ENCODE measurements at regions not wholly inside any gene's neighbourhood (a gene's known extent, or its start where the extent isn't known, plus 50 kb on each side); places are given as distances from the start of the nearest gene placed in this dataset.

DNA sequence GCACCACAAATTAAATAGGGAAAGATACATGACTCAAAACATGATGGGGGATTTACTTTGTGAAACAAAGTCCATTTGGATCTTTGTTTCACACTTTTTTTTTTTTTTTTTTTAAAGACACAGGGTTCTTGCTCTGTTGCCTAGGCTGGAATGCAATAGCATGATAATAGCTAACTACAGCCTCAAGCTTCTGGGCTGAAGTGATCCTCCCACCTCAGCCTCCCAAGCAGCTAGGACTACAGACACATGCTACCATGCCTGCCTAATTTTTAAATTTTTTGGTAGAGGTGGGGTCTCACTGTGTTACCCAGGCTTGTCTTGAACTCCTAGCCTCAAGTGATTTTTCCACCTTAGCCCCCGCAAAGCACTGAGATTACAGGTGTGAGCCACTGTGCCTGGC is 172.6 kb upstream of the KLF14 start:
- TF ChIP-seq FOXM1 (IDR thresholded peaks at IDR 0.05; ENCODE audit: borderline replicate concordance, low read depth) = no peak

DNA sequence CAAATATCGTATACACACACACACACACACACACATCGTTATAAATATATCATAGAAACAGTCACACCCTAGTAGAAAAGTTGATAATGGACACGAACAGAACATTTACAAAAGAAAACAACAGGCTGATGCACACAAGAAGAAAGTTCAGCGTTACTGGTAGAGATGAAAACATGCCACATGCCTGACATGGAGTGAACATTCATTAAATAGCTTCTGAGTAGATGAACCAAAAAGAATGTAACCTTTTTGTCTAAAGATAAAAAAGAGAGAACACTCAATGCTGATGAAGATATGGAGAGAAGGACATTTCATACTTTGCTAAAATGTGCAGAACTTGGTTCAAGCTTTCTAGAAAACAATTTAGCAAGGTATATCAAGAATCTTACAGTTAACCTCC is 173.4 kb upstream of the KLF14 start:
- TF ChIP-seq YY1 (IDR thresholded peaks at IDR 0.05; ENCODE audit: low read depth) (no peak), CREB1 (IDR thresholded peaks at IDR 0.05; ENCODE audit: low read depth) (no peak), FOXM1 (IDR thresholded peaks at IDR 0.05; ENCODE audit: borderline replicate concordance, low read depth) (no peak), EP300 (IDR thresholded peaks at IDR 0.05; ENCODE audit: borderline replicate concordance) (no peak), ZBTB7A (IDR thresholded peaks at IDR 0.05; ENCODE audit: low read depth) (no peak), EGR1 (IDR thresholded peaks at IDR 0.05) (no peak), NFIC (IDR thresholded peaks at IDR 0.05) (no peak), RAD21 (IDR thresholded peaks at IDR 0.05; ENCODE audit: low read depth) (no peak), CEBPB (IDR thresholded peaks at IDR 0.05) (no peak), TAF1 (IDR thresholded peaks at IDR 0.05; ENCODE audit: low read depth) (no peak), TEAD4 (IDR thresholded peaks at IDR 0.05) (no peak)
- TF ChIP-seq, protein P1, sequence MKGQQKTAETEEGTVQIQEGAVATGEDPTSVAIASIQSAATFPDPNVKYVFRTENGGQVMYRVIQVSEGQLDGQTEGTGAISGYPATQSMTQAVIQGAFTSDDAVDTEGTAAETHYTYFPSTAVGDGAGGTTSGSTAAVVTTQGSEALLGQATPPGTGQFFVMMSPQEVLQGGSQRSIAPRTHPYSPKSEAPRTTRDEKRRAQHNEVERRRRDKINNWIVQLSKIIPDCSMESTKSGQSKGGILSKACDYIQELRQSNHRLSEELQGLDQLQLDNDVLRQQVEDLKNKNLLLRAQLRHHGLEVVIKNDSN (IDR thresholded peaks at IDR 0.05) = no peak
- TF ChIP-seq, protein P2, sequence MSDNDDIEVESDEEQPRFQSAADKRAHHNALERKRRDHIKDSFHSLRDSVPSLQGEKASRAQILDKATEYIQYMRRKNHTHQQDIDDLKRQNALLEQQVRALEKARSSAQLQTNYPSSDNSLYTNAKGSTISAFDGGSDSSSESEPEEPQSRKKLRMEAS (IDR thresholded peaks at IDR 0.05) = no peak
- TF ChIP-seq, protein P3, sequence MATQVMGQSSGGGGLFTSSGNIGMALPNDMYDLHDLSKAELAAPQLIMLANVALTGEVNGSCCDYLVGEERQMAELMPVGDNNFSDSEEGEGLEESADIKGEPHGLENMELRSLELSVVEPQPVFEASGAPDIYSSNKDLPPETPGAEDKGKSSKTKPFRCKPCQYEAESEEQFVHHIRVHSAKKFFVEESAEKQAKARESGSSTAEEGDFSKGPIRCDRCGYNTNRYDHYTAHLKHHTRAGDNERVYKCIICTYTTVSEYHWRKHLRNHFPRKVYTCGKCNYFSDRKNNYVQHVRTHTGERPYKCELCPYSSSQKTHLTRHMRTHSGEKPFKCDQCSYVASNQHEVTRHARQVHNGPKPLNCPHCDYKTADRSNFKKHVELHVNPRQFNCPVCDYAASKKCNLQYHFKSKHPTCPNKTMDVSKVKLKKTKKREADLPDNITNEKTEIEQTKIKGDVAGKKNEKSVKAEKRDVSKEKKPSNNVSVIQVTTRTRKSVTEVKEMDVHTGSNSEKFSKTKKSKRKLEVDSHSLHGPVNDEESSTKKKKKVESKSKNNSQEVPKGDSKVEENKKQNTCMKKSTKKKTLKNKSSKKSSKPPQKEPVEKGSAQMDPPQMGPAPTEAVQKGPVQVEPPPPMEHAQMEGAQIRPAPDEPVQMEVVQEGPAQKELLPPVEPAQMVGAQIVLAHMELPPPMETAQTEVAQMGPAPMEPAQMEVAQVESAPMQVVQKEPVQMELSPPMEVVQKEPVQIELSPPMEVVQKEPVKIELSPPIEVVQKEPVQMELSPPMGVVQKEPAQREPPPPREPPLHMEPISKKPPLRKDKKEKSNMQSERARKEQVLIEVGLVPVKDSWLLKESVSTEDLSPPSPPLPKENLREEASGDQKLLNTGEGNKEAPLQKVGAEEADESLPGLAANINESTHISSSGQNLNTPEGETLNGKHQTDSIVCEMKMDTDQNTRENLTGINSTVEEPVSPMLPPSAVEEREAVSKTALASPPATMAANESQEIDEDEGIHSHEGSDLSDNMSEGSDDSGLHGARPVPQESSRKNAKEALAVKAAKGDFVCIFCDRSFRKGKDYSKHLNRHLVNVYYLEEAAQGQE (IDR thresholded peaks at IDR 0.05; ENCODE audit: low read depth) = no peak

DNA sequence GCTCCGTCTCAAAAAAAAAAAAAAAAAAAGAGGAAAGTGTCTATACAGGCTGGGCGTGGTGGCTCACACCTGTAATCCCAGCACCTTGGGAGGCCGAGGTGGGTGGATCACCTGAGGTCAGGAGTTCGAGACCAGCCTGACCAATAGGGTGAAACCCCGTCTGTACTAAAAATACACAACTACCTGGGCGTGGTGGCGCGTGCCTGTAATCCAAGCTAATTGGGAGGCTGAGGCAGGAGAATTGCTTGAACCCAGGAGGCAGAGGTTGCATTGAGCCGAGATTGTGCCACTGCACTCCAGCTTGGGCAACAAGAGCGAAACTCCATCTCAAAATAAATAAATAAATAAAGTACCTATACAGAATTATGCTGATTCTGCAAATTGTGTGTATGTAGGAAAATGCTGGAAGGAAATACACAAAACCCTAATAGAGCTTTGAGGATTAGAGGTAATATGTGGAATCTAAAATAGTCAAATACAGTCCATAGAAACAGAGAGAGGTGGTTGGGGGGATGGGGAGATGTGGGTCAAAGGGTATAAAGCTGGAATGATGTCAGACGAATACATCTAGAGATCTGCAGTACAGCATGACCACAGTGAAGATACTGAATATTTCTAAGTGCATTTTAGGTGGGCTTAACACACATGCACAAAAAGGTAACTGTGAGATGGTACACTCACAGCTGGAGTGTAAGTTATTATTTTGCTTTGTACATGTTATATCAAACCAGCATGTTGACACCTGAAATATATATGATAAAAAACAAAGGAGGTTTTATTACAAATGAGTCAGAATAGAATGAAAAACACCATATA is 174.5 kb upstream of the KLF14 start:
- TF ChIP-seq TCF12 (IDR thresholded peaks at IDR 0.05; ENCODE audit: low read depth) (no peak), NFIC (IDR thresholded peaks at IDR 0.05) (no peak), EP300 (IDR thresholded peaks at IDR 0.05; ENCODE audit: borderline replicate concordance) (no peak), ZBTB7A (IDR thresholded peaks at IDR 0.05; ENCODE audit: low read depth) (no peak), CREB1 (IDR thresholded peaks at IDR 0.05; ENCODE audit: low read depth) (no peak), TAF1 (IDR thresholded peaks at IDR 0.05; ENCODE audit: low read depth) (no peak), EGR1 (IDR thresholded peaks at IDR 0.05) (no peak), CEBPB (IDR thresholded peaks at IDR 0.05) (no peak), FOXM1 (IDR thresholded peaks at IDR 0.05; ENCODE audit: borderline replicate concordance, low read depth) (no peak), YY1 (IDR thresholded peaks at IDR 0.05; ENCODE audit: low read depth) (no peak), TEAD4 (IDR thresholded peaks at IDR 0.05) (no peak), RAD21 (IDR thresholded peaks at IDR 0.05; ENCODE audit: low read depth) (no peak)
- TF ChIP-seq, protein P3 (IDR thresholded peaks at IDR 0.05; ENCODE audit: low read depth) = no peak
- TF ChIP-seq, protein P2 (IDR thresholded peaks at IDR 0.05) = no peak
- TF ChIP-seq, protein P1 (IDR thresholded peaks at IDR 0.05) = no peak

DNA sequence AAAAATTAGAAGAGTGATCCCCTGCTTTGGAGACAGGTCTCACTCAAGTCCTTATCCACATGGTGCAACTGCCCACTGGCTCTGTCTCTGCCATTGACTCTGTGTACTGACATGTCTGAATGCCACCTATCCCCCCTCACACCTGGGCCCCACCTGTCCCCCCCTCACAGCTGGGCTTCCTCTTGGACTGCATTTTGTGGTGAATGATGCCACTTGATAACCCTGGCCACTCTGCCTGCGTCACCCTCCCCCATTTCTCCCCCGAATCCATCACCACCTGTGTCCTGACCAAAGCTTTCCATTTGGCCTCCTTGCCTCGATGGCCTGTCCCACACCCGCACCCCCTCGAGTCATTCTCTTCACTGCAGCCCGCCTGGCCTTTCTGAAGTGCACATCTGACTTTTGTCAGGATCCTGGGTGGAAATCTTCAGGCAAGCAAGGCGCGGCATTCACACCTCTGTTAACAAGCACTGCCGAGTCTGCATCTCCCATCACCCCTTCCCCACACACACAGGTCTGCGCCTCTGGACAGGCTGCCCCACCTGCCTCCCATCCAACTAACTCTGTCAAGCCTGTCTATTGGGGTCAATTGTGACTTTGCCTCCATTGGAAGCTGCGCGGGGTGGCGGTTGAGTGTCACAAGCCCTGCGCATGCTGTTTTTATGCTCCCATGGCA is 175.3 kb upstream of the KLF14 start:
- no peak for TF ChIP-seq EGR1 (IDR thresholded peaks at IDR 0.05)
- TF ChIP-seq YY1 (IDR thresholded peaks at IDR 0.05; ENCODE audit: low read depth) = no peak
- TF ChIP-seq, protein P3 (IDR thresholded peaks at IDR 0.05; ENCODE audit: low read depth) = no peak
- no peak for TF ChIP-seq TAF1 (IDR thresholded peaks at IDR 0.05; ENCODE audit: low read depth)
- TF ChIP-seq TCF12 (IDR thresholded peaks at IDR 0.05; ENCODE audit: low read depth) = no peak
- TF ChIP-seq, protein P1 (IDR thresholded peaks at IDR 0.05) = no peak
- no peak for TF ChIP-seq EP300 (IDR thresholded peaks at IDR 0.05; ENCODE audit: borderline replicate concordance)
- TF ChIP-seq RAD21 (IDR thresholded peaks at IDR 0.05; ENCODE audit: low read depth) = no peak
- TF ChIP-seq FOXM1 (IDR thresholded peaks at IDR 0.05; ENCODE audit: borderline replicate concordance, low read depth) = no peak
- TF ChIP-seq ZBTB7A (IDR thresholded peaks at IDR 0.05; ENCODE audit: low read depth) = no peak
- TF ChIP-seq, protein P2 (IDR thresholded peaks at IDR 0.05) = no peak
- TF ChIP-seq CEBPB (IDR thresholded peaks at IDR 0.05) = no peak

Data from Ishikawa (cell line).